ENCODE measurements at regions not wholly inside any gene's neighbourhood (a gene's known extent, or its start where the extent isn't known, plus 50 kb on each side); places are given as distances from the start of the nearest gene placed in this dataset.

DNA sequence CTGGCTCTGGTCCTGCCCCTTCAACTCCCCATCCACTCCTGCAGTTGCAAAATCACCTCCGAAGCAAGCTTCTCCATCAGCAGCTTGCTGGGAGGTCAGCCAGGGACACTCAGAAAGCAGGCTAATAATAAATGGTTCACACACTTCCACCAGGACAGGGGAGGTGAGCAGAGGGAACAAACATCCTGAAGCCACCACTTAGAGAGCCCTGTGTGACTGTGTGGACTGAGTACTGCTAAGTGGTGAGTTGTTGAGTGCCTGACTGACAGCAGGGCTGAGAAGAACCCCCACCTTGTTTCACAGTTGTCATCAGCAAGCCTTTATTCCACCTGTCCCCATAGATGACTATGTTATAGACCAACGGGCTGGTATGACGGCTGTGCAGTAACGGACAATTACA, 213.9 kb downstream of the CBLN1 start:
- TF ChIP-seq, protein P1, sequence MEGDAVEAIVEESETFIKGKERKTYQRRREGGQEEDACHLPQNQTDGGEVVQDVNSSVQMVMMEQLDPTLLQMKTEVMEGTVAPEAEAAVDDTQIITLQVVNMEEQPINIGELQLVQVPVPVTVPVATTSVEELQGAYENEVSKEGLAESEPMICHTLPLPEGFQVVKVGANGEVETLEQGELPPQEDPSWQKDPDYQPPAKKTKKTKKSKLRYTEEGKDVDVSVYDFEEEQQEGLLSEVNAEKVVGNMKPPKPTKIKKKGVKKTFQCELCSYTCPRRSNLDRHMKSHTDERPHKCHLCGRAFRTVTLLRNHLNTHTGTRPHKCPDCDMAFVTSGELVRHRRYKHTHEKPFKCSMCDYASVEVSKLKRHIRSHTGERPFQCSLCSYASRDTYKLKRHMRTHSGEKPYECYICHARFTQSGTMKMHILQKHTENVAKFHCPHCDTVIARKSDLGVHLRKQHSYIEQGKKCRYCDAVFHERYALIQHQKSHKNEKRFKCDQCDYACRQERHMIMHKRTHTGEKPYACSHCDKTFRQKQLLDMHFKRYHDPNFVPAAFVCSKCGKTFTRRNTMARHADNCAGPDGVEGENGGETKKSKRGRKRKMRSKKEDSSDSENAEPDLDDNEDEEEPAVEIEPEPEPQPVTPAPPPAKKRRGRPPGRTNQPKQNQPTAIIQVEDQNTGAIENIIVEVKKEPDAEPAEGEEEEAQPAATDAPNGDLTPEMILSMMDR (IDR thresholded peaks at IDR 0.05), result no peak
- TF ChIP-seq POLR2A (IDR thresholded peaks at IDR 0.05), result no peak
